ENCODE measurements at regions not wholly inside any gene's neighbourhood (a gene's known extent, or its start where the extent isn't known, plus 50 kb on each side); places are given as distances from the start of the nearest gene placed in this dataset.

DNA sequence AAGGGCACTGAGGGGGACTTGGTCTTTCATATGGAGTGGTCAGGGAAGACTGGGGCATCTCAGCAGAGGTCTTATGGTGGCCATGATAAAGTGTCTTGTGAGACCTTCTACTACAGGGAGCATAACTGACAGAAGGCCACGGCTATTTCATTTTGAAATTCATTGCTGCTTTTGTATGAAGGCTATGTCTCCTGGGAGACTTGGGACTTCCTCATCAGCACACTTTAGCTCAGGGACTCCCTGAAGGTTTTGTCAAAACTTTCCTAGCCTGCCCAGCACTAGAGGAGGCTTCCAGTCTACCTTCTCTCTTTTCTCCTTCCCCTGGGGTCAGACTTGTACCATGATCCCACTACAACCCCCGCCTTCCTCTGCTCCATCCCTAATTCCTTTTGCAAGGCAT lies 77.2 kb upstream of the RASGRF1 start (continued):
- TF ChIP-seq TCF7L2 (IDR thresholded peaks at IDR 0.05; ENCODE audit: borderline replicate concordance, extremely low read depth, insufficient read depth, insufficient read length), result no peak

DNA sequence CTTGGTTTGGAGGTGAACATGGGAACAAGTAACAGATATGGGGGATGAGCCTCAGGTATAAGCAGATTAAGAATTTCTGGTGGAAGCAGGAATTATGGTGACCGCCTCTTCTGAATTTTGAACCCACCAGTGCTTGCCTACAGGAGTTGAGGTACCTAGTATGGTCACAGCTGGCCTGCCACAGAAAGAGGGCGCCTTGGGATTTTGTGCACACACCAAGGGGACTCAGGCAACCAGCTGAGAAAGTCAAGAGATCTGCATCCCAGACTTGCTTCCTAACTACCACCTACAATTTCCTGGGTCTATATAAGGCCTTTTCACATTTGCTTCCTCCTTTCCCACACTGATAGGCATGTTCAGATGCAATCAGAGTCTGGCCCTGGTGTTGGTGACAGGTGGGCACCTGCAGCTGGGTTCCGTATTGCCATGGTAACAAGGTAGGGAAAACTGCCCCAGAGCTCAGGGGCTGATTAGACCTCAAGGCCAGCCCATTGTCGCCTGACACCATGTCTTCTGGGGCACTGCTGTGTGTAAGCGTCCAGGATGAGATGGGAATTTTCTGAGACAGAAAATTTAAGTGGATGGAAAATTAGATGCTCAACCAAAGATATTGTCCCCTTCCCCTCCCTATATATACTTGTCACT lies 75.9 kb upstream of the RASGRF1 start:
- ATAC-seq (no peak), DNase-seq (ENCODE audit: low read depth, low spot score) (no peak)
- H3K27ac ChIP-seq (ENCODE audit: low read depth, low read length), result no peak overlapping the region
- H3K9ac ChIP-seq (ENCODE audit: low read length), result no peak overlapping the region
- no TSS peak for BruUV-seq (replicated peaks)
- H2AFZ ChIP-seq (ENCODE audit: low read depth, low read length, poor library complexity, severe bottlenecking), result no peak overlapping the region
- H3K79me2 ChIP-seq (ENCODE audit: insufficient read depth, low read length), result no peaks in the 10 kb centered on the region
- no peak overlapping the region for H3K4me2 ChIP-seq (ENCODE audit: low read length)
- no peak overlapping the region for H3K4me3 ChIP-seq (replicated peaks in 1 of 2; ENCODE audit: low read depth in 1 of 2, low read length in 2 of 2)
- H3K9me2 ChIP-seq (ENCODE audit: insufficient read depth), result no peaks in the 10 kb centered on the region
- no peaks in the 10 kb centered on the region for H3K36me3 ChIP-seq (ENCODE audit: control insufficient read depth in 1 of 2, insufficient read depth in 2 of 2, low read length in 2 of 2)
- ChIA-PET RAD21 (ENCODE audit: low non-redundant PET in 1 of 2, low total read pairs in 2 of 2, uncharacterized antibody in 2 of 2, unreplicated experiment in 2 of 2) (no interaction called here), CTCF (no interaction called here), POLR2A (no interaction called here)
- no peaks in the 10 kb centered on the region for H3K27me3 ChIP-seq (ENCODE audit: insufficient read depth, low read length)
- no peak for TF ChIP-seq SP1 (IDR thresholded peaks at IDR 0.05; ENCODE audit: low read depth)
- TF ChIP-seq YY1 (IDR thresholded peaks at IDR 0.05; ENCODE audit: extremely low read depth, insufficient replicate concordance, low read depth, low read length), result no peak
- TF ChIP-seq JUND (IDR thresholded peaks at IDR 0.05), result no peak
- TF ChIP-seq ZNF274 (IDR thresholded peaks at IDR 0.05; ENCODE audit: low read depth, low read length), result no peak
- TF ChIP-seq POLR2A (IDR thresholded peaks at IDR 0.05; ENCODE audit: borderline replicate concordance, extremely low read depth, insufficient read depth, insufficient read length), result no peak
- no peak for TF ChIP-seq RAD21 (IDR thresholded peaks at IDR 0.05; ENCODE audit: low read depth)
- H3K9me3 ChIP-seq (ENCODE audit: control insufficient read depth in 1 of 2, insufficient read depth in 1 of 2, low read depth in 1 of 2, low read length in 2 of 2), result no peaks in the 10 kb centered on the region
- H4K20me1 ChIP-seq (ENCODE audit: insufficient read depth), result no peaks in the 10 kb centered on the region
- intact Hi-C loops (cut with micrococcal nuclease), result no loop called here
- peaks cover 19 to 32% of the 10 kb centered on the region in 2 experiments for H3K4me1 ChIP-seq (ENCODE audit: control insufficient read depth in 1 of 2, insufficient read depth in 2 of 2, low read length in 2 of 2)

DNA sequence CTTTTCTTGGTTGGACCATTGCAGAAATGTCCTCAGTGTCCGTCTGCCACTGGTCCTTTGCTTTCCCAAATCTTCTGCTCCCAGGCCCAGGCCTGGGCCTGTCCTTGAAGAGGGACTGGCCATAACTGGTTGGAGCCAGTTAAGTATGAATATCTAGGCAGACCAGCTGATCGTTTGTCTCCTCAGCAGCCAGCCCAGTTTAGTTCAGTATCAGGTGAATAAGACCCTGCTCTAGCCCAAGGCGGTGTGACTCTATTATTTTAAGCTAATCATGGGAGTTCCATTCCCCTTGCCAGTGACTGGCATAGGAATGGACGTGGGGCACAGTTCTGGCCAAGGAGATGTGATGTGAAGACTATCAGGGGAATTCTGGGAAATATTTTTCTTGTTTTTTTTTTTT lies 73.9 kb upstream of the RASGRF1 start:
- H3K79me2 ChIP-seq (ENCODE audit: insufficient read depth, low read length), result no peaks in the 10 kb centered on the region
- BruUV-seq (replicated peaks), result no TSS peak
- H3K36me3 ChIP-seq (ENCODE audit: control insufficient read depth in 1 of 2, insufficient read depth in 2 of 2, low read length in 2 of 2), result no peaks in the 10 kb centered on the region
- intact Hi-C loops (cut with micrococcal nuclease), result no loop called here
- CTCF ChIA-PET, result no interaction called here
- no peak overlapping the region for H3K4me3 ChIP-seq (replicated peaks in 1 of 2; ENCODE audit: low read depth in 1 of 2, low read length in 2 of 2)
- no peaks in the 10 kb centered on the region for H3K9me2 ChIP-seq (ENCODE audit: insufficient read depth)
- H3K9ac ChIP-seq (ENCODE audit: low read length), result no peak overlapping the region
- no peak overlapping the region for H2AFZ ChIP-seq (ENCODE audit: low read depth, low read length, poor library complexity, severe bottlenecking)
- DNase-seq (ENCODE audit: low read depth, low spot score) (no peak), ATAC-seq (no peak)
- TF ChIP-seq, protein P1, sequence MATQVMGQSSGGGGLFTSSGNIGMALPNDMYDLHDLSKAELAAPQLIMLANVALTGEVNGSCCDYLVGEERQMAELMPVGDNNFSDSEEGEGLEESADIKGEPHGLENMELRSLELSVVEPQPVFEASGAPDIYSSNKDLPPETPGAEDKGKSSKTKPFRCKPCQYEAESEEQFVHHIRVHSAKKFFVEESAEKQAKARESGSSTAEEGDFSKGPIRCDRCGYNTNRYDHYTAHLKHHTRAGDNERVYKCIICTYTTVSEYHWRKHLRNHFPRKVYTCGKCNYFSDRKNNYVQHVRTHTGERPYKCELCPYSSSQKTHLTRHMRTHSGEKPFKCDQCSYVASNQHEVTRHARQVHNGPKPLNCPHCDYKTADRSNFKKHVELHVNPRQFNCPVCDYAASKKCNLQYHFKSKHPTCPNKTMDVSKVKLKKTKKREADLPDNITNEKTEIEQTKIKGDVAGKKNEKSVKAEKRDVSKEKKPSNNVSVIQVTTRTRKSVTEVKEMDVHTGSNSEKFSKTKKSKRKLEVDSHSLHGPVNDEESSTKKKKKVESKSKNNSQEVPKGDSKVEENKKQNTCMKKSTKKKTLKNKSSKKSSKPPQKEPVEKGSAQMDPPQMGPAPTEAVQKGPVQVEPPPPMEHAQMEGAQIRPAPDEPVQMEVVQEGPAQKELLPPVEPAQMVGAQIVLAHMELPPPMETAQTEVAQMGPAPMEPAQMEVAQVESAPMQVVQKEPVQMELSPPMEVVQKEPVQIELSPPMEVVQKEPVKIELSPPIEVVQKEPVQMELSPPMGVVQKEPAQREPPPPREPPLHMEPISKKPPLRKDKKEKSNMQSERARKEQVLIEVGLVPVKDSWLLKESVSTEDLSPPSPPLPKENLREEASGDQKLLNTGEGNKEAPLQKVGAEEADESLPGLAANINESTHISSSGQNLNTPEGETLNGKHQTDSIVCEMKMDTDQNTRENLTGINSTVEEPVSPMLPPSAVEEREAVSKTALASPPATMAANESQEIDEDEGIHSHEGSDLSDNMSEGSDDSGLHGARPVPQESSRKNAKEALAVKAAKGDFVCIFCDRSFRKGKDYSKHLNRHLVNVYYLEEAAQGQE (IDR thresholded peaks at IDR 0.05; ENCODE audit: low read depth), result no peak
- no peak for TF ChIP-seq TCF7L2 (IDR thresholded peaks at IDR 0.05; ENCODE audit: borderline replicate concordance, extremely low read depth, insufficient read depth, insufficient read length)
- no peak for TF ChIP-seq JUND (IDR thresholded peaks at IDR 0.05)
- TF ChIP-seq EZH2 (IDR thresholded peaks at IDR 0.05), result no peak
- TF ChIP-seq POLR2AphosphoS5 (IDR thresholded peaks at IDR 0.05; ENCODE audit: low read depth, low read length), result no peak
- H3K4me2 ChIP-seq (ENCODE audit: low read length), result no peak overlapping the region
- no peaks in the 10 kb centered on the region for H3K27me3 ChIP-seq (ENCODE audit: insufficient read depth, low read length)
- peaks cover 8 to 12% of the 10 kb centered on the region in 2 experiments; a peak in 3 of 4 replicates for H3K4me1 ChIP-seq (ENCODE audit: control insufficient read depth in 1 of 2, insufficient read depth in 2 of 2, low read length in 2 of 2)
- no peaks in the 10 kb centered on the region for H4K20me1 ChIP-seq (ENCODE audit: insufficient read depth)
- no peaks in the 10 kb centered on the region for H3K9me3 ChIP-seq (ENCODE audit: control insufficient read depth in 1 of 2, insufficient read depth in 1 of 2, low read depth in 1 of 2, low read length in 2 of 2)
- RAD21 ChIA-PET (ENCODE audit: low non-redundant PET in 1 of 2, low total read pairs in 2 of 2, uncharacterized antibody in 2 of 2, unreplicated experiment in 2 of 2), result interaction anchor here in 1 of 2 experiments (0.7 kb wide), 1 partner anchor 63 kb away, joined by 3 read pairs; no protein-coding TSS in a partner anchor
- POLR2A ChIA-PET, result no interaction called here
- H3K27ac ChIP-seq (ENCODE audit: low read depth, low read length), result no peak overlapping the region
